ENCODE measurements at regions not wholly inside any gene's neighbourhood (a gene's known extent, or its start where the extent isn't known, plus 50 kb on each side); places are given as distances from the start of the nearest gene placed in this dataset.

GRCh38 chr3:5348229-5348902 lies 160.9 kb downstream of the EDEM1 start:
- ATAC-seq = no peak
- Histone ChIP-seq H3K9me1 (ENCODE audit: control insufficient read depth, insufficient read depth, low read length) (no peaks in the 10 kb centered on the region), H3K4me3 (no peak overlapping the region), H3K79me2 (ENCODE audit: control insufficient read depth, insufficient read depth, low read length) (no peaks in the 10 kb centered on the region), H3K27me3 (ENCODE audit: control insufficient read depth in 2 of 2, insufficient read depth in 2 of 2, low read length in 2 of 2) (peaks cover 2 to 7% of the 10 kb centered on the region in 2 experiments; a peak in 4 of 5 replicates), H3K9me3 (replicated peaks; ENCODE audit: control insufficient read depth, insufficient read depth, low read depth, low read length) (no peaks in the 10 kb centered on the region; the same call in 1 of the 2 replicates), H4K20me1 (replicated peaks; ENCODE audit: control insufficient read depth, insufficient read depth, low read length) (no peaks in the 10 kb centered on the region), H3K4me2 (ENCODE audit: insufficient read depth, low read length) (no peak overlapping the region), H3K4me1 (replicated peaks in 1 of 2; ENCODE audit: control insufficient read depth in 2 of 2, insufficient read depth in 2 of 2, low read length in 2 of 2) (peaks cover 0 to 6% of the 10 kb centered on the region in 2 experiments; a peak in 1 of 5 replicates), H3K27ac (ENCODE audit: extremely low read depth, low read depth, low read length) (no peak overlapping the region), H3K9ac (ENCODE audit: insufficient read depth in 1 of 2, low read depth in 2 of 2, low read length in 2 of 2) (no peak overlapping the region), H2AFZ (ENCODE audit: low read depth, low read length) (no peak overlapping the region), H3K36me3 (ENCODE audit: control insufficient read depth, insufficient read depth, low read length) (no peaks in the 10 kb centered on the region)
- no peak for DNase-seq (ENCODE audit: extremely low read depth in 1 of 4, low spot score in 3 of 4)
- TF ChIP-seq TCF7 (IDR thresholded peaks at IDR 0.05; ENCODE audit: borderline replicate concordance) (no peak), ATF7 (IDR thresholded peaks at IDR 0.05) (0 out of 2 replicates have a peak, but pooled peaks have one; percentile 13), ATF3 (IDR thresholded peaks at IDR 0.05) (peak; percentile 58), ATF3 (CRISPR knock-in tag; conservative IDR thresholded peaks at IDR 0.05) (no peak)
- WGBS (ENCODE audit: insufficient coverage, low coverage, missing lambda C conversion rate) = 2% methylated on average over 5 of the region's 5 CpGs
- POLR2A ChIA-PET = no interaction called here
- BruUV-seq (replicated peaks) = no TSS peak
- intact Hi-C loops (cut with micrococcal nuclease) (no loop called here), in situ Hi-C loops (cut with MboI) (no loop called here)
- no peak for FAIRE-seq
- CTCF ChIA-PET (ENCODE audit: low intra/inter-chr PET ratio) = no interaction called here

GRCh38 chr3:5349343-5349742 lies 161.8 kb downstream of the EDEM1 start:
- ChIA-PET POLR2A (interaction anchor here (1.0 kb wide), 1 partner anchor 14 kb away, joined by 4 read pairs; no protein-coding TSS in a partner anchor), CTCF (ENCODE audit: low intra/inter-chr PET ratio) (no interaction called here)
- H3K36me3 ChIP-seq (ENCODE audit: control insufficient read depth, insufficient read depth, low read length) = no peaks in the 10 kb centered on the region
- no TSS peak for BruUV-seq (replicated peaks)
- in situ Hi-C loops (cut with MboI) = no loop called here
- H3K27ac ChIP-seq (ENCODE audit: extremely low read depth, low read depth, low read length) = no peak overlapping the region; the same call in 2 of the 3 replicates
- intact Hi-C loops (cut with micrococcal nuclease) = no loop called here
- no peak overlapping the region for H3K9ac ChIP-seq (ENCODE audit: insufficient read depth in 1 of 2, low read depth in 2 of 2, low read length in 2 of 2)
- 7% methylated on average over 2 of the region's 2 CpGs for WGBS (ENCODE audit: insufficient coverage, low coverage, missing lambda C conversion rate)
- peaks cover 0 to 6% of the 10 kb centered on the region in 2 experiments; a peak in 1 of 5 replicates for H3K4me1 ChIP-seq (replicated peaks in 1 of 2; ENCODE audit: control insufficient read depth in 2 of 2, insufficient read depth in 2 of 2, low read length in 2 of 2)
- no peak overlapping the region for H3K4me3 ChIP-seq
- no peak overlapping the region for H3K4me2 ChIP-seq (ENCODE audit: insufficient read depth, low read length)
- DNase-seq (ENCODE audit: extremely low read depth in 1 of 4, low spot score in 3 of 4) = peak; percentile 44 to 57 (median 49)
- H4K20me1 ChIP-seq (replicated peaks; ENCODE audit: control insufficient read depth, insufficient read depth, low read length) = no peaks in the 10 kb centered on the region
- peak; percentile 75 for FAIRE-seq
- no peaks in the 10 kb centered on the region; the same call in 1 of the 2 replicates for H3K9me3 ChIP-seq (replicated peaks; ENCODE audit: control insufficient read depth, insufficient read depth, low read depth, low read length)
- H3K27me3 ChIP-seq (ENCODE audit: control insufficient read depth in 2 of 2, insufficient read depth in 2 of 2, low read length in 2 of 2) = peaks cover 0 to 5% of the 10 kb centered on the region in 2 experiments; a peak in 3 of 5 replicates
- peak; percentile 89 for ATAC-seq
- no peaks in the 10 kb centered on the region for H3K9me1 ChIP-seq (ENCODE audit: control insufficient read depth, insufficient read depth, low read length)
- H3K79me2 ChIP-seq (ENCODE audit: control insufficient read depth, insufficient read depth, low read length) = no peaks in the 10 kb centered on the region
- H2AFZ ChIP-seq (ENCODE audit: low read depth, low read length) = no peak overlapping the region
- TF ChIP-seq SMARCB1 (IDR thresholded peaks at IDR 0.05; ENCODE audit: insufficient read length, low read depth) (no peak), ZNF436 (CRISPR knock-in tag; IDR thresholded peaks at IDR 0.05) (no peak), CBX3 (IDR thresholded peaks at IDR 0.05; ENCODE audit: borderline replicate concordance in 1 of 2, low read length in 2 of 2) (0 out of 3 replicates have a peak, but pooled peaks of 1 of the 2 experiments have one; percentile 43), NKRF (IDR thresholded peaks at IDR 0.05; ENCODE audit: borderline replicate concordance) (no peak), SMARCA4 (IDR thresholded peaks at IDR 0.05) (peak; percentile 56; the same call in 1 of the 2 replicates), ZNF316 (IDR thresholded peaks at IDR 0.05) (peak; percentile 98), HDAC3 (IDR thresholded peaks at IDR 0.05; ENCODE audit: borderline replicate concordance, partially characterized antibody) (no peak), CBFA2T3 (IDR thresholded peaks at IDR 0.05) (peak; percentile 8; the same call in 1 of the 2 replicates), ZNF12 (CRISPR knock-in tag; IDR thresholded peaks at IDR 0.05) (peak; percentile 95), L3MBTL2 (IDR thresholded peaks at IDR 0.05) (peak; percentile 35), MAFK (IDR thresholded peaks at IDR 0.05; ENCODE audit: low read length) (peak; percentile 82)
